NK-92 treated with Interleukin-12 subunit alpha and Interleukin-12 subunit beta, amount 100 ng/mL, for 24 hours (cell line): ENCODE measurements at regions not wholly inside any gene's neighbourhood (a gene's known extent, or its start where the extent isn't known, plus 50 kb on each side); places are given as distances from the start of the nearest gene placed in this dataset.
"Not testable (repeated sequence)": the region's sequence is repeated elsewhere in the genome, so short reads cannot be mapped to it uniquely, and the experiment has no call there.

Experiments used
- DNase-seq: peaks from one replicate; lab custom pipeline; 2025; lab: John Stamatoyannopoulos, UW

- no peak for DNase-seq
Observed at GRCh38 chr5:61215996-61216395, 53.7 kb upstream of the SMIM15 start.

- no peak for DNase-seq
Observed at GRCh38 chr5:61216741-61217140, 54.5 kb upstream of the SMIM15 start.

- DNase-seq = no peak
Observed at GRCh38 chr5:61217214-61217613, 54.9 kb upstream of the SMIM15 start.

- no peak for DNase-seq
Observed at GRCh38 chr5:61228229-61228628, 66.0 kb upstream of the SMIM15 start.

- DNase-seq = peak; percentile 56
Observed at GRCh38 chr5:61228691-61229280, 66.5 kb upstream of the SMIM15 start.

GRCh38 chr5:61229416-61229815 is 67.1 kb upstream of the SMIM15 start:
- no peak for DNase-seq

GRCh38 chr5:61230492-61230891 is 68.2 kb upstream of the SMIM15 start:
- DNase-seq = no peak

- DNase-seq = no peak
Observed at GRCh38 chr5:61231813-61232212, 69.5 kb upstream of the SMIM15 start.

- DNase-seq = no peak
Observed at GRCh38 chr5:61232490-61233050, 70.3 kb upstream of the SMIM15 start.

GRCh38 chr5:61234019-61234418 is 71.8 kb upstream of the SMIM15 start:
- no peak for DNase-seq

GRCh38 chr5:61236715-61237114 is 74.4 kb upstream of the SMIM15 start:
- DNase-seq = not testable (repeated sequence)

GRCh38 chr5:61245486-61245885 is 83.2 kb upstream of the SMIM15 start:
- DNase-seq = no peak

- DNase-seq = no peak
Observed at GRCh38 chr5:61245936-61246335, 83.7 kb upstream of the SMIM15 start.

- DNase-seq = no peak
Observed at GRCh38 chr5:61246768-61247307, 84.6 kb upstream of the SMIM15 start.

- no peak for DNase-seq
Observed at GRCh38 chr5:61251874-61252642, 80.0 kb upstream of the ZSWIM6 start.

GRCh38 chr5:61252643-61252925 is 79.5 kb upstream of the ZSWIM6 start:
- DNase-seq = no peak

- DNase-seq = no peak
Observed at GRCh38 chr5:61253547-61253946, 78.5 kb upstream of the ZSWIM6 start.

- no peak for DNase-seq
Observed at GRCh38 chr5:61254969-61255555, 77.0 kb upstream of the ZSWIM6 start.

- DNase-seq = no peak
Observed at GRCh38 chr5:61256474-61256873, 75.6 kb upstream of the ZSWIM6 start.

GRCh38 chr5:61257421-61257820 is 74.6 kb upstream of the ZSWIM6 start:
- no peak for DNase-seq

GRCh38 chr5:61261136-61261535 is 70.9 kb upstream of the ZSWIM6 start:
- DNase-seq = no peak

GRCh38 chr5:61262080-61262479 is 70.0 kb upstream of the ZSWIM6 start:
- DNase-seq = no peak

GRCh38 chr5:61263072-61263471 is 69.0 kb upstream of the ZSWIM6 start:
- no peak for DNase-seq
